ENCODE measurements at regions not wholly inside any gene's neighbourhood (a gene's known extent, or its start where the extent isn't known, plus 50 kb on each side); places are given as distances from the start of the nearest gene placed in this dataset.

GRCh38 chr18:64202863-64203262, 54.0 kb upstream of the LINC00305 start (continued):
- TF ChIP-seq CSDC2 (CRISPR knock-in tag; IDR thresholded peaks at IDR 0.05): no peak
- no peak for TF ChIP-seq TCF4 (CRISPR knock-in tag; IDR thresholded peaks at IDR 0.05; ENCODE audit: borderline replicate concordance)
- TF ChIP-seq SNAI2 (CRISPR knock-in tag; IDR thresholded peaks at IDR 0.05): no peak
- TF ChIP-seq ZFP30 (CRISPR knock-in tag; IDR thresholded peaks at IDR 0.05): no peak
- TF ChIP-seq ZNF565 (CRISPR knock-in tag; conservative IDR thresholded peaks at IDR 0.05; ENCODE audit: low read depth): no peak
- no peak for TF ChIP-seq POU6F1 (CRISPR knock-in tag; IDR thresholded peaks at IDR 0.05; ENCODE audit: borderline replicate concordance, low read depth)
- TF ChIP-seq ZNF8 (CRISPR knock-in tag; IDR thresholded peaks at IDR 0.05): no peak
- TF ChIP-seq, protein P1, sequence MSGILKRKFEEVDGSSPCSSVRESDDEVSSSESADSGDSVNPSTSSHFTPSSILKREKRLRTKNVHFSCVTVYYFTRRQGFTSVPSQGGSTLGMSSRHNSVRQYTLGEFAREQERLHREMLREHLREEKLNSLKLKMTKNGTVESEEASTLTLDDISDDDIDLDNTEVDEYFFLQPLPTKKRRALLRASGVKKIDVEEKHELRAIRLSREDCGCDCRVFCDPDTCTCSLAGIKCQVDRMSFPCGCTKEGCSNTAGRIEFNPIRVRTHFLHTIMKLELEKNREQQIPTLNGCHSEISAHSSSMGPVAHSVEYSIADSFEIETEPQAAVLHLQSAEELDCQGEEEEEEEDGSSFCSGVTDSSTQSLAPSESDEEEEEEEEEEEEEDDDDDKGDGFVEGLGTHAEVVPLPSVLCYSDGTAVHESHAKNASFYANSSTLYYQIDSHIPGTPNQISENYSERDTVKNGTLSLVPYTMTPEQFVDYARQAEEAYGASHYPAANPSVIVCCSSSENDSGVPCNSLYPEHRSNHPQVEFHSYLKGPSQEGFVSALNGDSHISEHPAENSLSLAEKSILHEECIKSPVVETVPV (CRISPR knock-in tag; IDR thresholded peaks at IDR 0.05): no peak
- no peak for TF ChIP-seq ZFP3 (CRISPR knock-in tag; IDR thresholded peaks at IDR 0.05)
- no peak for TF ChIP-seq OSR1 (CRISPR knock-in tag; IDR thresholded peaks at IDR 0.05)
- no peak for TF ChIP-seq ZC3H10 (CRISPR knock-in tag; IDR thresholded peaks at IDR 0.05)
- TF ChIP-seq ISL1 (CRISPR knock-in tag; IDR thresholded peaks at IDR 0.05): no peak
- TF ChIP-seq ZNF70 (CRISPR knock-in tag; IDR thresholded peaks at IDR 0.05): no peak
- TF ChIP-seq ARNTL (CRISPR knock-in tag; IDR thresholded peaks at IDR 0.05; ENCODE audit: borderline replicate concordance, low read depth): no peak

GRCh38 chr18:64202210-64202836, 53.4 kb upstream of the LINC00305 start:
- no peak for ATAC-seq
- TF ChIP-seq GLIS3 (CRISPR knock-in tag; IDR thresholded peaks at IDR 0.05) (no peak), CSDC2 (CRISPR knock-in tag; IDR thresholded peaks at IDR 0.05) (no peak), ESRRG (CRISPR knock-in tag; IDR thresholded peaks at IDR 0.05) (no peak), ZNF8 (CRISPR knock-in tag; IDR thresholded peaks at IDR 0.05) (no peak)
- TF ChIP-seq, protein P2, sequence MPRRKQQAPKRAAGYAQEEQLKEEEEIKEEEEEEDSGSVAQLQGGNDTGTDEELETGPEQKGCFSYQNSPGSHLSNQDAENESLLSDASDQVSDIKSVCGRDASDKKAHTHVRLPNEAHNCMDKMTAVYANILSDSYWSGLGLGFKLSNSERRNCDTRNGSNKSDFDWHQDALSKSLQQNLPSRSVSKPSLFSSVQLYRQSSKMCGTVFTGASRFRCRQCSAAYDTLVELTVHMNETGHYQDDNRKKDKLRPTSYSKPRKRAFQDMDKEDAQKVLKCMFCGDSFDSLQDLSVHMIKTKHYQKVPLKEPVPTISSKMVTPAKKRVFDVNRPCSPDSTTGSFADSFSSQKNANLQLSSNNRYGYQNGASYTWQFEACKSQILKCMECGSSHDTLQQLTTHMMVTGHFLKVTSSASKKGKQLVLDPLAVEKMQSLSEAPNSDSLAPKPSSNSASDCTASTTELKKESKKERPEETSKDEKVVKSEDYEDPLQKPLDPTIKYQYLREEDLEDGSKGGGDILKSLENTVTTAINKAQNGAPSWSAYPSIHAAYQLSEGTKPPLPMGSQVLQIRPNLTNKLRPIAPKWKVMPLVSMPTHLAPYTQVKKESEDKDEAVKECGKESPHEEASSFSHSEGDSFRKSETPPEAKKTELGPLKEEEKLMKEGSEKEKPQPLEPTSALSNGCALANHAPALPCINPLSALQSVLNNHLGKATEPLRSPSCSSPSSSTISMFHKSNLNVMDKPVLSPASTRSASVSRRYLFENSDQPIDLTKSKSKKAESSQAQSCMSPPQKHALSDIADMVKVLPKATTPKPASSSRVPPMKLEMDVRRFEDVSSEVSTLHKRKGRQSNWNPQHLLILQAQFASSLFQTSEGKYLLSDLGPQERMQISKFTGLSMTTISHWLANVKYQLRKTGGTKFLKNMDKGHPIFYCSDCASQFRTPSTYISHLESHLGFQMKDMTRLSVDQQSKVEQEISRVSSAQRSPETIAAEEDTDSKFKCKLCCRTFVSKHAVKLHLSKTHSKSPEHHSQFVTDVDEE (CRISPR knock-in tag; IDR thresholded peaks at IDR 0.05): no peak

DNA sequence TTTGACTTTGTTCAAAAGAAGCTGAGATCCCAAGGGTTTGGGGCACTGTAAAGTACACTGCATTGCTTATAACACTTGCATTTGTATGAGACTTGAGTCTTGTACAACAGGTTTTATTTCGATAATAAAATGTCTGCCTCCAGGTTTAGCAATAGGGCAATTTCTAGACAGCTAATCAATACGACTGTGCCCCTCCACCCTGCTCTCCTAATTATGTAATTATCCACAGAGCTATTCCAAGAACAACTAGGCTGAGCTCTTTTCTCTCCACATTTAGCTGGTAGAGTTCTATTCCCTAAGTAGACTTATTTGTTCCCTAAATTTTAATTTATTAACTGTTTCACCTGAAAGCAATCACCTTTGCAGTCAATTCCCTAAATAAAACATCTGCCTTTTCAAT, 52.9 kb upstream of the LINC00305 start:
- ATAC-seq: no peak
- no peak for TF ChIP-seq GLIS3 (CRISPR knock-in tag; IDR thresholded peaks at IDR 0.05)
- no peak for TF ChIP-seq CSDC2 (CRISPR knock-in tag; IDR thresholded peaks at IDR 0.05)
- TF ChIP-seq, protein P3, sequence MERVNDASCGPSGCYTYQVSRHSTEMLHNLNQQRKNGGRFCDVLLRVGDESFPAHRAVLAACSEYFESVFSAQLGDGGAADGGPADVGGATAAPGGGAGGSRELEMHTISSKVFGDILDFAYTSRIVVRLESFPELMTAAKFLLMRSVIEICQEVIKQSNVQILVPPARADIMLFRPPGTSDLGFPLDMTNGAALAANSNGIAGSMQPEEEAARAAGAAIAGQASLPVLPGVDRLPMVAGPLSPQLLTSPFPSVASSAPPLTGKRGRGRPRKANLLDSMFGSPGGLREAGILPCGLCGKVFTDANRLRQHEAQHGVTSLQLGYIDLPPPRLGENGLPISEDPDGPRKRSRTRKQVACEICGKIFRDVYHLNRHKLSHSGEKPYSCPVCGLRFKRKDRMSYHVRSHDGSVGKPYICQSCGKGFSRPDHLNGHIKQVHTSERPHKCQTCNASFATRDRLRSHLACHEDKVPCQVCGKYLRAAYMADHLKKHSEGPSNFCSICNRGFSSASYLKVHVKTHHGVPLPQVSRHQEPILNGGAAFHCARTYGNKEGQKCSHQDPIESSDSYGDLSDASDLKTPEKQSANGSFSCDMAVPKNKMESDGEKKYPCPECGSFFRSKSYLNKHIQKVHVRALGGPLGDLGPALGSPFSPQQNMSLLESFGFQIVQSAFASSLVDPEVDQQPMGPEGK (CRISPR knock-in tag; IDR thresholded peaks at IDR 0.05; ENCODE audit: borderline replicate concordance): no peak
- no peak for TF ChIP-seq ISL1 (CRISPR knock-in tag; IDR thresholded peaks at IDR 0.05)
- no peak for TF ChIP-seq ZNF565 (CRISPR knock-in tag; conservative IDR thresholded peaks at IDR 0.05; ENCODE audit: low read depth)
- TF ChIP-seq ZFP30 (CRISPR knock-in tag; IDR thresholded peaks at IDR 0.05): no peak
- TF ChIP-seq SNAI2 (CRISPR knock-in tag; IDR thresholded peaks at IDR 0.05): no peak
- TF ChIP-seq, protein P4, sequence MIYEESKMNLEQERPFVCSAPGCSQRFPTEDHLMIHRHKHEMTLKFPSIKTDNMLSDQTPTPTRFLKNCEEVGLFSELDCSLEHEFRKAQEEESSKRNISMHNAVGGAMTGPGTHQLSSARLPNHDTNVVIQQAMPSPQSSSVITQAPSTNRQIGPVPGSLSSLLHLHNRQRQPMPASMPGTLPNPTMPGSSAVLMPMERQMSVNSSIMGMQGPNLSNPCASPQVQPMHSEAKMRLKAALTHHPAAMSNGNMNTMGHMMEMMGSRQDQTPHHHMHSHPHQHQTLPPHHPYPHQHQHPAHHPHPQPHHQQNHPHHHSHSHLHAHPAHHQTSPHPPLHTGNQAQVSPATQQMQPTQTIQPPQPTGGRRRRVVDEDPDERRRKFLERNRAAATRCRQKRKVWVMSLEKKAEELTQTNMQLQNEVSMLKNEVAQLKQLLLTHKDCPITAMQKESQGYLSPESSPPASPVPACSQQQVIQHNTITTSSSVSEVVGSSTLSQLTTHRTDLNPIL (CRISPR knock-in tag; IDR thresholded peaks at IDR 0.05; ENCODE audit: low read depth): no peak
- TF ChIP-seq, protein P2 (CRISPR knock-in tag; IDR thresholded peaks at IDR 0.05): no peak
- TF ChIP-seq ZC3H10 (CRISPR knock-in tag; IDR thresholded peaks at IDR 0.05): no peak
- TF ChIP-seq TCF4 (CRISPR knock-in tag; IDR thresholded peaks at IDR 0.05; ENCODE audit: borderline replicate concordance): no peak
- TF ChIP-seq, protein P1 (CRISPR knock-in tag; IDR thresholded peaks at IDR 0.05): no peak
- TF ChIP-seq RARB (CRISPR knock-in tag; IDR thresholded peaks at IDR 0.05): no peak
- no peak for TF ChIP-seq ZFP3 (CRISPR knock-in tag; IDR thresholded peaks at IDR 0.05)
- TF ChIP-seq ZNF70 (CRISPR knock-in tag; IDR thresholded peaks at IDR 0.05): no peak
- no peak for TF ChIP-seq OSR1 (CRISPR knock-in tag; IDR thresholded peaks at IDR 0.05)
- no peak for TF ChIP-seq ESRRG (CRISPR knock-in tag; IDR thresholded peaks at IDR 0.05)
- TF ChIP-seq TOX (CRISPR knock-in tag; IDR thresholded peaks at IDR 0.05; ENCODE audit: borderline replicate concordance): no peak
- TF ChIP-seq PPARA (CRISPR knock-in tag; IDR thresholded peaks at IDR 0.05; ENCODE audit: borderline replicate concordance): no peak
- TF ChIP-seq ARNTL (CRISPR knock-in tag; IDR thresholded peaks at IDR 0.05; ENCODE audit: borderline replicate concordance, low read depth): no peak
